Activated CD4-positive, alpha-beta T cell treated with anti-CD3 and anti-CD28 coated beads, Interleukin-2, amount 50 U/mL, for 16 hours (primary cell): ENCODE measurements at regions not wholly inside any gene's neighbourhood (a gene's known extent, or its start where the extent isn't known, plus 50 kb on each side); places are given as distances from the start of the nearest gene placed in this dataset.
"Not testable (repeated sequence)": the region's sequence is repeated elsewhere in the genome, so short reads cannot be mapped to it uniquely, and the experiment has no call there.

ENCODE experiments used
- DNase-seq: peaks from one replicate; pipeline ENCODE4 v3.0.0-alpha.2; 2020

- no peak for DNase-seq
Observed at GRCh38 chr5:27995867-27996266, 957.5 kb upstream of the CDH9 start.

DNA sequence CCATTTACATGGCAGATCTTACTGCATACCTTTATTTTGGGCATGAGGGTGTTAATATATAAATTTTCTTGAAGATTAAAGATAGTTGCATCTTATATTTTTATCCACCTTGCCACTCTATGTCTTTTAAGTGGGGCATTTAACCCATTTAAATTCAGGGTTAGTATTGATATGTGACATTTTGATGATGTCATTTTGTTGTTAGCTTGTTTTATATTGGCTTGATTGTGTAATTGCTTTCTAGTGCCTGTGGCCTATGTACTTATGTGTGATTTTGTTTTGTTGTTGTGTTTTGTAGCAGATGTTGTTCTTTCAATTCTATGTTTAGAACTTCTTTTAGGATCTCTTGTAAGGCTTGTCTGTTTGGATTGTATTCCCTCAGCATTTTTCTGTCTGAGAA lies 939.9 kb upstream of the CDH9 start:
- DNase-seq = no peak

- DNase-seq = no peak
Observed at GRCh38 chr5:27969157-27969556, 930.8 kb upstream of the CDH9 start.

DNA sequence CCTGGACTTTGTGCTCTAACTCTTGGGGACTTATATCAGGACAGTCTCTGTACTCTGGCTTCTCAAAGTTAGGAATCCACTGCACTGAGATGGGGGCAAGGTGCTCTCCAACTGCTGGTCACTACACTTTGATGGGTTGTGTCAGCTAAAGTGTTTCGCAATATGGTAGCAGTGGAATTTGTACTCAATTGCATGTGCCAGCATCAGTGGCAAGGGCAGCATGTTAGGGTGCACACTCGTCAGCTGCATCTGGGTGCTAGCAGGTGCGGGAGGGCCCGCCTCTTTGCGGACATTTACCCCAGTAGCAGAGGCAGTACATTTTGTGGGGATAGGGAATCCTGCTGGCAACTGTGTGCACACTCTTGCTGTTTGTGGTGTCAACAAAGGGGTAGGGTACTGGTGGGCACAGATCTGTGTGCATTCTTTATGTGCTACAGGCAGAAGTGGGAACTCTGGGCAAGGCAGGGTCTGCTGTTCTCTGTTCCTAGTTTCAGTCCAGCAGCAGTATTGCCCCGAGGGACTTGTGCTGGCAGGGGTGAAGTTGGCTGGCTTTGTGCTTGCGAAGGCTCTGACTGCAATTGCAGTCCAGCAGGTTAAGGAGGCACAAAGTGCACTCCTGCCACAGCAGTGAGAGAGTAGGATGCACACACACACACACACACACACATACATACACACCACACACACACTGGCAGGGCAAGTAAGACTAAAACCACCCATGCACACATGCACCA lies 924.8 kb upstream of the CDH9 start:
- DNase-seq = no peak

DNA sequence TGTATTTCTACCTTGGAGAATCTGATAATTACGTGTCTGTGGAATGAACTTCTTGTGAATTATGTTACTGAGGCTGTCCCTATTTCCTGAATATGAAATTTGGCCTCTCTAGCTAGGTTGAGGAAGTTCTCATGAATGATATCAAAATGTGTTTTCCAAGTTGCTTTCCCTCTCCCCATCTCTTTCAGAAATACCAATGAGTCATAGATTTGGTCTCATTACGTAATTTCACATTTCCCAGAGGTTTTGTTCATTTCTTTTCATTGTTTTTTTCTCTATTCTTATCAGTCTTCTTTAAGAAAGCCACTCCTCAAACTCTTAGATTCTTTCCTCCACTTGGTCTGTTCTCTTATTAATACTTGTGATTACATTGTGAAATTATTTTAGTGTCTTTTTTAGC lies 923.8 kb upstream of the CDH9 start:
- no peak for DNase-seq

DNA sequence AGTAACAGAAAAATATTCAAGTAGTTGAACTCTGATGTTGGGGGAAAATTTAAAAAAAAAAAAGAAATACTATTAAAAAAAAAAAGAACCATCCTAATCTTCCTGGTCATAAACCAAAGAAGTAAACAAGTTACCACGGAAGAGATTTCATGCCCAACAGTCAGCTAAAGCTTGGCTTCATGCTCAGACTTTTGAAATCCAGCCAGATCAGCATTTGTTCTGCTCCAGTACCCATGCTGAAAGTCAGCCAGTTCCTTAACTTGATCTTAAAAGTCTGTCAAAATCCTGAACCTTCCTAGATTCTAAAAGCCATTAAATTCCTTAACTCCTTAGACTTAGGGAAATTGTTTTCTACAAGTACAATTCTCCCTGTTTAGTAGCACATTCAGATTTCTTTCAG lies 908.7 kb upstream of the CDH9 start:
- DNase-seq = no peak

DNA sequence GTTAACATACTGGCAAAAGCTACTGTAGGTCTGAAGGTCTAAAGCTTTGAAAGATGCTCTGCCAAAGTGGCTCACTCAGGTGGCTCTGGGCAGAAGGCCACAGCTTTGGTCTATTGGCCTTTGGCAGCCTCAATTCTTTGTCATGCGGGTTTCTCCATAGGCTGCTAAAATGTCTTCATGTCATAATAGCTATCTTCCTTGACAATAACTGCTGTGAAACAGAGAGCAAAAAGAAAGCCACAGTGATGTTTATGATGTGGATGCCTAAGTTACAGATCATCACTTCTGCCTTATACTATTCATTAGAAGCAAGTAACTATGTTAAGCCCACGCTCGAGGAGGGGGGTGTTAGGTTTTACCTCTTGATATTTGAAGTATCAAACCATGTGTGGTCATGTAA lies 906.1 kb upstream of the CDH9 start:
- no peak for DNase-seq

DNA sequence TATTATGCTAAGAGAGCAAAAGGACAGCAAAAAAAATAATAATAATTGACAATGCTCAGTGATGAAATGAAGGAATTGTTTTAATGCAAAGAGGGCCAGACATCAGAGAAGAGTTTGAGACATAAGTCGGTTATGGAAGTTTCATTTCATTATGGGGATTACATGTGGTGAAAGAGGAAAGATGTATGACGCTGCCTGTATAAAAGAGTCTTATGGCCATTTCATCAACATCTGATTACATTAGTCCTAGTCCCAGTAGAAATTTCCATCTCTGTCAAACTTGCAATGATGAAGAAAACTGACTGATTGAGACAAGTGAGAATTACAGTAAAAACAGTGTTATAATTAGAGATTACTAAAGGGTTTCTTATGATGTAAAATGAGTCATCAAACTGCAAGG lies 900.6 kb upstream of the CDH9 start:
- no peak for DNase-seq

- DNase-seq = no peak
Observed at GRCh38 chr5:27928060-27928459, 889.7 kb upstream of the CDH9 start.

GRCh38 chr5:27911216-27911615 lies 872.8 kb upstream of the CDH9 start:
- DNase-seq = no peak

- DNase-seq = no peak
Observed at GRCh38 chr5:27908341-27908740, 870.0 kb upstream of the CDH9 start.

DNA sequence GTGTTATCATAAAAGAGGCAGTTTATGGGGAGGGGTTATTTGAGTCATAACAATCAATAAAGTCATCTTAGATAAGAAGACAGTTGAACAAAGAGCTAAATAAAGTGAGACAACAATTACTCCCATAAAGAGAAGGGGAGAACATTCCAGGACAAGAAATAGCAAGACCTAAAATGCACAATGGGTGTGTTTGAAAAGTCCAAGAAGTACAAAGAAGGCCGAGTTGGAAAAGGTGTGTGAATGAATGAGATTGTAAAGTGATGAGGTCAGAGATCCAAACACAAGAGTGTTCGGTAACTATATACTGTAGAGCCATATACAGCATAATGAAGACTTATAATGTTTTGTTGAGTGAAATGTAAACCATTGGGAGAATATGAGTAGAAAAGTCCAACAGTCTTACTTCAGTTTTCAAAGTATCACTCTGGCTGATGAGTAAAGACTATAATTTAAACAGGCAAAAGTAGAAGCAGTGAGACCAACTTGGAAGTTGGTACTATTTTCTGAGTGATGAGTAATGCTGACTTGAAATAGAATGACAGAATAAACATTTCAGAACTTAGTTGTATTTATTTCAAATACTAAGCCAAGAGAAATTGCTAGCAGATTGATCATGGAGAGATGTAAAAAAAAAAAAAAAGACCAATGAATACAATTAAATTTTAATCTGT lies 868.7 kb upstream of the CDH9 start:
- DNase-seq = no peak

DNA sequence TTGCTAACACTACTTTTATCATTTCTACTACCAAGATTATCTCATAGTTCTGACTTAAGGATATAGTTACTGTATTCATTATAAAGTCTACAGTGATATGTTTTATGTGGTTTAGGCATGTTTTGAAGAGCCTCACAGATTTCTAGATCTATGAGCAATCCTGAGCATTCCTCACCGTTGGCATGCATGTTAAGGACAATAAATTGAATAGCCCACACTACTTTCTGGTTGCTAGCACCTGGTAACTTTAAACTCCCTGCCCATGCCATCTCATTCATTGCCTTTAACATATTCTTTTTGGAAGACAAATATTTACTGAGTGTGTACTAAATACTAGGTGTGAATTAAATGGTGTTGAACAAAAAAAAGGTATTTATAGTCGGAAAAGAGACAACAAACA lies 868.1 kb upstream of the CDH9 start:
- no peak for DNase-seq

DNA sequence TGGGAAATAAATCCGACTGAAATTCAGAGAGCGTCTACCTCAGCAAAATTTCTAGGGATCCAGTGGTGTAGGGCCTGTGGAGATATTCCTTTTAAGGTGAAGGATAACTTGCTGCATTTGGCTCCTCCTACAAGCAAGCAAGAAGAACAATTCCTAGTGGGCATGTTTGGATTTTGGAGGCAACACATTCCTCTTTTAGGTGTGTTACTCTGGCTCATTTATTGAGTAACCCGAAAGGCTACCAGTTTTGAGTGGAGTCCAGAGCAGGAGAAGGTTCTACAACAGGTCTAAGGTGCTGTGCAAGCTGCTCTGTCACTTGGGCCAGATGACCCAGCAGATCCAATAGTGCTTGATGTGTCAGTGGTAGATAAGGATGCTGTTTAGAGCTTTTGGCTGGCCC lies 862.4 kb upstream of the CDH9 start:
- DNase-seq = no peak

DNA sequence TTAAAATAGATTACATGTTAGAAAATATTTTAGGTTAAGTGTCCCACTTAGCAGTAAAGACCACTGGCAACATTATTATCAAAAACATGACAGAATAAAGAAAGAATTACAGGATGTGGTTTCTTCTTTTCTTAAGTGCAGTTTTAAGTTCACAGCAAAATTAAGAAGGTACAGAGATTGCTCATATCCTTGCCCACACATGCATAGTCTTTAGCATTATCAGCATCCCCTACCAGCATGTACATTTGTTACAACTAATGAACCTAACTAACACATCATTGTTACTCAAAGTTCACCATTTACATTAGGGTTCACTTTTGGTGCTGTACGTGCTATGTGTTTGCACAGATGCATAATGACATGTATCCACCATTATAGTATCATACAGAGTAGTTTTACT lies 837.7 kb upstream of the CDH9 start:
- DNase-seq = no peak

DNA sequence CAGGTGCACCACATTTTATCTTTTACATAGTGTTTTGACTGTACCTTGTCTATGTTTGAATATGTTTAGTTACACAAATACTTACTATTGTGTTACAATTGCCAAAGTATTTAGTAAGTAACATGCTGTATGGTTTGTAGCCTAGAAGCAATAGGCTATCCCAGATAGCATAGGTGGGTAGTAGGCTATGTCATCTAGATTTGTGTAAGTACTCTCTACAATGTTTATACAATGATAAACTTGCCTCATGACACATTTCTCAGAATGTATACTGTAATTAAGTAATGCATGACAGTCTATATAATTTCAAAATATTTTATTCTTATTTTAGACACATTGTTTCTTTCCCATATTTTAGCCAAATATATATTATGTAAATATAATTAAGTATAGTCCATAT lies 836.8 kb upstream of the CDH9 start:
- DNase-seq = no peak

DNA sequence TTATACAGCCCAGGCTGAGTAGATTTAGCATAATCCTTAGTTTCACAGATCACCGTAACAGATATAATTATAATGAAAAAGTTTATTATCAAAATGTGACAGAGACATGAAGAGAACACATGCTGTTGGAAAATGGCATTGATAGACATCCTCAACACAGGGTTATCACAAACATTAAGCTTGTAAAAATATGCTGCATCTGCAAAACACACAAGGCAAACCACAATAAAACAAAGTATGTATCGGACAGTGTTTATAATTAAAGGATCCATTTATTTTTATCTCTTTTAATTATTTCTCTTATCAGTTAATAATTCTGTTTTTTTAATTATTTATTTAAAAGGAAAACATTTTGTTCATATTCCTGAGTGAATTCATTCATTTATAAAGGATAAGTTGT lies 829.9 kb upstream of the CDH9 start:
- DNase-seq = no peak

- no peak for DNase-seq
Observed at GRCh38 chr5:27855491-27855890, 817.1 kb upstream of the CDH9 start.

DNA sequence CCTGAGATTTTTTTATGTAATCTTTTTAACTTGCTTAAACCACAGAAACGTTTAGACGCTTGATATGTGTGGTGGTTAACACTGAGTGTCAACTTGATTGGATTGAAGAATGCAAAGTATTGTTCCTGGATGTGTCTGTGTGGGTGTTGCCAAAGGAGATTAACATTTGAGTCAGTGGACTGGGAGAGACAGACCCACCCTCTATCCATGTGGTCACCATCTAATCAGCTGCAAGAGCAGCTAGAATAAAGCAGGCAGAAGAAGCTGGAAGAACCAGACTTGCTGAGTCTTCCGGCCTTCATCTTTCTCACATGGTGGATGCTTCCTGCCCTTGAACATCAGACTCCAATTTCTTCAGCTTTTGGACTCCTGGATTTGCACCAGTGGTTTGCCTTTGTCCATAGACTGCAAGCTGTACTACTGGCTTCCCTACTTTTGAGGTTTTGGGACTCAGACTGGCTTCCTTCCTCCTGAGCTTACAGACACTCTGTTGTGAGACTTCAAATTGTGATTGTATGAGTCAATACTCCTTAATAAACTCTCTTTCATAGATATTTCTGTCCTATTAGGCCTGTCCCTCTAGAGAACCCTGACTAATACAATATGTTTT lies 816.0 kb upstream of the CDH9 start:
- no peak for DNase-seq

GRCh38 chr5:27845248-27845647 lies 806.9 kb upstream of the CDH9 start:
- DNase-seq = no peak

DNA sequence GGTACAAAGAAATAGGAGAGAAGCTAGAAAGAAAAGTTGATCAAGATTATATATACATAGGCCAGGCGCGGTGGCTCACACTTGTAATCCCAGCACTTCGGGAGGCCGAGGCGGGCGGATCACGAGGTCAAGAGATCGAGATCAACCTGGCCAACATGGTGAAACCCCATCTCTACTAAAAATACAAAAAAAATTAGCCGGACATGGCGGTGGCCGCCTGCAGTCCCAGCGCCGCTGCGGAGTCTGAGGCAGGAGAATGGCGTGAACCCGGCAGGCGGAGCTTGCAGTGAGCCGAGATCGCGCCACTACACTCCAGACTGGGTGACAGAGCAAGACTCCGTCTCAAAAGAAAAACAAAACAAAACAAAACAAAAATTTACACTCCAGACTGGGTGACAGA lies 798.3 kb upstream of the CDH9 start:
- DNase-seq = not testable (repeated sequence)

GRCh38 chr5:27832886-27833285 lies 794.5 kb upstream of the CDH9 start:
- no peak for DNase-seq

GRCh38 chr5:27830546-27830945 lies 792.2 kb upstream of the CDH9 start:
- DNase-seq = no peak

- no peak for DNase-seq
Observed at GRCh38 chr5:27821681-27822080, 783.3 kb upstream of the CDH9 start.

DNA sequence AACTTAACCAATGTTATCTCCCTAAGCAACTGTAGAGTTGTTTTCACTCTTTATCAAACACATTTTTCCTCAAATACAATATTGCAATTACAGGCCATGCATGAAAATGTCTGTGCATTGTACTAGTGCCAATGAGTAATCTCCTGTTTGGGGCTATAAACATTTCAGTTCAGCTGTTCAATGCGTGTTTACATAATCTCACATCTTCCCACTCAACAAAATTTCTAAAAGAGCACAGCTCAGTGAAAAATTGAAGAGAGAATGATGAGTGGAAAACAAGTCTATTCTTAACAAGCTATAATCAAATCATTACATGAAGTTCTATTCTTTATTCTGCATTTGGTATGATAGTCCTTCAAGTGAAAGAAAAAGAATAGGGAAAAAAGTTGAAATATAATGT lies 780.5 kb upstream of the CDH9 start:
- DNase-seq = no peak
